Panc1 (cell line): ENCODE measurements at regions not wholly inside any gene's neighbourhood (a gene's known extent, or its start where the extent isn't known, plus 50 kb on each side); places are given as distances from the start of the nearest gene placed in this dataset.

Experiments
- ATAC-seq: fragments of 200-7000 bp; cut with Tn5 transposase; 2 replicates; pipeline ENCODE4 v1.9.1; 2020; ENCODE audit warnings: mild to moderate bottlenecking, moderate library complexity
- BruUV-seq: library from RNA; stranded (reverse); fragments of 400-500 nt; replicated peaks from 2 replicates; lab custom pipeline; 2021; lab: Mats Ljungman, UMichigan
- CTCF ChIA-PET: fragments of 300-600 bp; sonication (Branson Sonifier 250); formaldehyde crosslinking; loops from one replicate; lab custom pipeline; 2022; ENCODE audit warnings: antibody characterized with exemption; lab: Charles Lee
- POLR2A ChIA-PET: fragments of 300-600 bp; sonication (Branson Sonifier 250); formaldehyde crosslinking; loops from one replicate; lab custom pipeline; 2022; ENCODE audit warnings: antibody characterized with exemption; lab: Charles Lee
- DNase-seq: peaks from one replicate; pipeline ENCODE4 v3.0.0-alpha.2; 2010; ENCODE audit warnings: low read depth, low spot score
- H3K27ac ChIP-seq: 2 replicates; pipeline ENCODE4 v1.5.1; 2011; ENCODE audit warnings: mild to moderate bottlenecking, low read length, inconsistent platforms
- H3K27me3 ChIP-seq: fragments of 200-500 bp; sonication (Bioruptor generic); 2 replicates; pipeline ENCODE4 v1.6.0; 2014; ENCODE audit warnings: low read length, inconsistent platforms; ENCODE audit not compliant: control insufficient read depth, insufficient read depth
- H3K36me3 ChIP-seq: fragments of 200-500 bp; sonication (Bioruptor generic); 2 replicates; pipeline ENCODE4 v1.5.1; 2014; ENCODE audit warnings: inconsistent platforms, mild to moderate bottlenecking, low read length, moderate library complexity; ENCODE audit not compliant: control insufficient read depth, insufficient read depth
- H3K4me1 ChIP-seq: 2 replicates; pipeline ENCODE4 v1.5.1; 2011; ENCODE audit warnings: inconsistent platforms, mild to moderate bottlenecking, low read length, moderate library complexity; ENCODE audit not compliant: control insufficient read depth, insufficient read depth
- H3K4me3 ChIP-seq, 2 experiments: 2 replicates each; pipeline ENCODE4 v1.5.1; 2011 to 2012; ENCODE audit warnings: low read depth in 2 of 2, low read length in 2 of 2, mild to moderate bottlenecking in 2 of 2, inconsistent platforms in 1 of 2, moderate library complexity in 1 of 2
- H3K9me3 ChIP-seq: fragments of 200-500 bp; sonication (Bioruptor generic); 2 replicates; pipeline ENCODE4 v1.5.1; 2014; ENCODE audit warnings: low read depth, mild to moderate bottlenecking, inconsistent platforms, low read length, moderate library complexity; ENCODE audit not compliant: control insufficient read depth, insufficient read depth
- POLR2AphosphoS5 ChIP-seq: IDR thresholded peaks from 2 replicates; pipeline ENCODE4 v1.6.1; 2012; ENCODE audit warnings: mild to moderate bottlenecking, low read depth, low read length, moderate library complexity
- SIN3A ChIP-seq: IDR thresholded peaks from 2 replicates; pipeline ENCODE4 v1.6.1; 2012; ENCODE audit warnings: low read depth, mild to moderate bottlenecking, low read length, moderate library complexity, borderline replicate concordance; ENCODE audit not compliant: insufficient read depth
- TCF7L2 ChIP-seq: IDR thresholded peaks from 2 replicates; pipeline ENCODE4 v1.6.1; 2011; ENCODE audit warnings: mild to moderate bottlenecking, low read depth, low read length, inconsistent platforms
- in situ Hi-C: cut with HindIII; loops from 2 replicates; pipeline ENCODE4 v1.10.0; 2016; ENCODE audit warnings: low sequenced_read_pairs, low pct_unique_long_range_greater_than_20kb
- intact Hi-C: fragments of 100-400 bp; cut with micrococcal nuclease; formaldehyde crosslinking; loops from one replicate; pipeline ENCODE4 v1.10.0; 2022; ENCODE audit not compliant: unreplicated experiment
- TF ChIP-seq, protein P1 (sequence below), 2 experiments: IDR thresholded peaks; 2 replicates each; pipeline ENCODE4 v1.6.1; 2011 to 2012; ENCODE audit warnings: low read depth in 2 of 2, control low read depth in 1 of 2, low read length in 1 of 2, mild to moderate bottlenecking in 1 of 2, moderate library complexity in 1 of 2; ENCODE audit not compliant: insufficient read depth in 1 of 2
- TF ChIP-seq, protein P2 (sequence below): fragments of 450-650 bp; IDR thresholded peaks from 2 replicates; pipeline ENCODE4 v1.5.1; 2017; ENCODE audit warnings: mild to moderate bottlenecking

DNA sequence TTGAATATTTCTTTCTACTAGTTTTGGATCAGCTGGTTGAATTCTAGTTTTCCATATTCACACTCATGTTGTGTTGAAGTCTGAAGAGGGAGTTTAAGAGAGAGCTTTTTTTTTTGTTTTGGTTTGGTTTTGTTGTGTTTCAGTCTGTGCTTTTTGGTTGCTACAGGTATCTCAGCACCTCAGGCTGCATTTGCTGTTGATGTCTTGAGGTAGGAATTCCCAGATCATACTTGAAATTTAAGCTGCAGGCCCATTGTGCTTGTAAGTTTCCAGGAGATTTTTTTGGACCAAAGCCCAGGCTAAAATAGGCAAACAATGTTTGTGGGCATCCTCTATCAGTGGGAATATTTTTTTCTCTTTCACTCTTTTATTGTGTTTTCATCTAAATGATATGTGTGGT lies 190.2 kb upstream of the AGA start:
- no TSS peak for BruUV-seq
- H3K27me3 ChIP-seq = no peaks in the 10 kb centered on the region
- intact Hi-C loops = no loop called here
- H3K4me3 ChIP-seq = no peak overlapping the region
- H3K9me3 ChIP-seq = no peaks in the 10 kb centered on the region
- ATAC-seq (no peak), DNase-seq (no peak)
- TF ChIP-seq, protein P1, sequence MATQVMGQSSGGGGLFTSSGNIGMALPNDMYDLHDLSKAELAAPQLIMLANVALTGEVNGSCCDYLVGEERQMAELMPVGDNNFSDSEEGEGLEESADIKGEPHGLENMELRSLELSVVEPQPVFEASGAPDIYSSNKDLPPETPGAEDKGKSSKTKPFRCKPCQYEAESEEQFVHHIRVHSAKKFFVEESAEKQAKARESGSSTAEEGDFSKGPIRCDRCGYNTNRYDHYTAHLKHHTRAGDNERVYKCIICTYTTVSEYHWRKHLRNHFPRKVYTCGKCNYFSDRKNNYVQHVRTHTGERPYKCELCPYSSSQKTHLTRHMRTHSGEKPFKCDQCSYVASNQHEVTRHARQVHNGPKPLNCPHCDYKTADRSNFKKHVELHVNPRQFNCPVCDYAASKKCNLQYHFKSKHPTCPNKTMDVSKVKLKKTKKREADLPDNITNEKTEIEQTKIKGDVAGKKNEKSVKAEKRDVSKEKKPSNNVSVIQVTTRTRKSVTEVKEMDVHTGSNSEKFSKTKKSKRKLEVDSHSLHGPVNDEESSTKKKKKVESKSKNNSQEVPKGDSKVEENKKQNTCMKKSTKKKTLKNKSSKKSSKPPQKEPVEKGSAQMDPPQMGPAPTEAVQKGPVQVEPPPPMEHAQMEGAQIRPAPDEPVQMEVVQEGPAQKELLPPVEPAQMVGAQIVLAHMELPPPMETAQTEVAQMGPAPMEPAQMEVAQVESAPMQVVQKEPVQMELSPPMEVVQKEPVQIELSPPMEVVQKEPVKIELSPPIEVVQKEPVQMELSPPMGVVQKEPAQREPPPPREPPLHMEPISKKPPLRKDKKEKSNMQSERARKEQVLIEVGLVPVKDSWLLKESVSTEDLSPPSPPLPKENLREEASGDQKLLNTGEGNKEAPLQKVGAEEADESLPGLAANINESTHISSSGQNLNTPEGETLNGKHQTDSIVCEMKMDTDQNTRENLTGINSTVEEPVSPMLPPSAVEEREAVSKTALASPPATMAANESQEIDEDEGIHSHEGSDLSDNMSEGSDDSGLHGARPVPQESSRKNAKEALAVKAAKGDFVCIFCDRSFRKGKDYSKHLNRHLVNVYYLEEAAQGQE (IDR thresholded peaks at IDR 0.05; ENCODE audit: insufficient read depth in 1 of 2, low read depth in 2 of 2, low read length in 1 of 2) = no peak
- TF ChIP-seq POLR2AphosphoS5 (no peak), TCF7L2 (no peak), SIN3A (no peak)
- TF ChIP-seq, protein P2, sequence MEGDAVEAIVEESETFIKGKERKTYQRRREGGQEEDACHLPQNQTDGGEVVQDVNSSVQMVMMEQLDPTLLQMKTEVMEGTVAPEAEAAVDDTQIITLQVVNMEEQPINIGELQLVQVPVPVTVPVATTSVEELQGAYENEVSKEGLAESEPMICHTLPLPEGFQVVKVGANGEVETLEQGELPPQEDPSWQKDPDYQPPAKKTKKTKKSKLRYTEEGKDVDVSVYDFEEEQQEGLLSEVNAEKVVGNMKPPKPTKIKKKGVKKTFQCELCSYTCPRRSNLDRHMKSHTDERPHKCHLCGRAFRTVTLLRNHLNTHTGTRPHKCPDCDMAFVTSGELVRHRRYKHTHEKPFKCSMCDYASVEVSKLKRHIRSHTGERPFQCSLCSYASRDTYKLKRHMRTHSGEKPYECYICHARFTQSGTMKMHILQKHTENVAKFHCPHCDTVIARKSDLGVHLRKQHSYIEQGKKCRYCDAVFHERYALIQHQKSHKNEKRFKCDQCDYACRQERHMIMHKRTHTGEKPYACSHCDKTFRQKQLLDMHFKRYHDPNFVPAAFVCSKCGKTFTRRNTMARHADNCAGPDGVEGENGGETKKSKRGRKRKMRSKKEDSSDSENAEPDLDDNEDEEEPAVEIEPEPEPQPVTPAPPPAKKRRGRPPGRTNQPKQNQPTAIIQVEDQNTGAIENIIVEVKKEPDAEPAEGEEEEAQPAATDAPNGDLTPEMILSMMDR = no peak
- in situ Hi-C loops = no loop called here
- H3K4me1 ChIP-seq = no peaks in the 10 kb centered on the region
- H3K36me3 ChIP-seq = no peaks in the 10 kb centered on the region
- ChIA-PET POLR2A (no interaction called here), CTCF (no interaction called here)
- no peak overlapping the region for H3K27ac ChIP-seq

DNA sequence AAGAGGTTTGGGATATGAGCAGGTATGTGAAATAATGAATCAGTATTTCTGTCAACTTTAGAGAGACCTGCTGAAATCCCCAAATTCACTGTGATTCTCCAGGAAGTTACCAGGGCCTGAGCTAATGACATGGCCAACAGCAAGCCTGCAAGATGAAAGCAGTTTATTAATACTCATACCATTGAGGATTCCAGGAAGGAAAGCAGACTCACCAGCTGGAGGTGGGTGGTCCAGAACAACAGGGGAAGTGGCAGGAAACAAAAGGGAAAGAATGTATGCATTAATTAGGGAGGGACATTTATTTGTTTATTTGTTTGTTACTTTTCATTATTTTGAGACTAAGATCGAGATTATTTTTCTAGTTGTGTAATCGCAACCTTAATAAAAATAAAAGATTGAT lies 196.6 kb upstream of the AGA start:
- Histone ChIP-seq H3K4me3 (no peak overlapping the region), H3K36me3 (no peaks in the 10 kb centered on the region), H3K4me1 (no peaks in the 10 kb centered on the region), H3K27me3 (no peaks in the 10 kb centered on the region), H3K9me3 (no peaks in the 10 kb centered on the region), H3K27ac (no peak overlapping the region)
- intact Hi-C loops (no loop called here), in situ Hi-C loops (no loop called here)
- ATAC-seq = no peak
- no TSS peak for BruUV-seq
- POLR2A ChIA-PET = no interaction called here
- no peak for DNase-seq
- TF ChIP-seq SIN3A (no peak), TCF7L2 (no peak), POLR2AphosphoS5 (no peak)
- TF ChIP-seq, protein P2 = no peak
- TF ChIP-seq, protein P1 (IDR thresholded peaks at IDR 0.05; ENCODE audit: insufficient read depth in 1 of 2, low read depth in 2 of 2, low read length in 1 of 2) = no peak
- CTCF ChIA-PET = no interaction called here
